H1 (cell line): ENCODE measurements at regions not wholly inside any gene's neighbourhood (a gene's known extent, or its start where the extent isn't known, plus 50 kb on each side); places are given as distances from the start of the nearest gene placed in this dataset.

Experiments
- EZH2 ChIP-seq: fragments of 200-600 bp; sonication (generic); IDR thresholded peaks from 2 replicates; pipeline ENCODE4 v1.7.1; 2012; ENCODE audit warnings: low read depth, mild to moderate bottlenecking, moderate library complexity, low read length, inconsistent platforms; ENCODE audit not compliant: severe bottlenecking
- TF ChIP-seq, protein P1 (sequence below): IDR thresholded peaks from 2 replicates; pipeline ENCODE4 v1.6.1; 2011; ENCODE audit warnings: low read length, improper control_type of control experiment

DNA sequence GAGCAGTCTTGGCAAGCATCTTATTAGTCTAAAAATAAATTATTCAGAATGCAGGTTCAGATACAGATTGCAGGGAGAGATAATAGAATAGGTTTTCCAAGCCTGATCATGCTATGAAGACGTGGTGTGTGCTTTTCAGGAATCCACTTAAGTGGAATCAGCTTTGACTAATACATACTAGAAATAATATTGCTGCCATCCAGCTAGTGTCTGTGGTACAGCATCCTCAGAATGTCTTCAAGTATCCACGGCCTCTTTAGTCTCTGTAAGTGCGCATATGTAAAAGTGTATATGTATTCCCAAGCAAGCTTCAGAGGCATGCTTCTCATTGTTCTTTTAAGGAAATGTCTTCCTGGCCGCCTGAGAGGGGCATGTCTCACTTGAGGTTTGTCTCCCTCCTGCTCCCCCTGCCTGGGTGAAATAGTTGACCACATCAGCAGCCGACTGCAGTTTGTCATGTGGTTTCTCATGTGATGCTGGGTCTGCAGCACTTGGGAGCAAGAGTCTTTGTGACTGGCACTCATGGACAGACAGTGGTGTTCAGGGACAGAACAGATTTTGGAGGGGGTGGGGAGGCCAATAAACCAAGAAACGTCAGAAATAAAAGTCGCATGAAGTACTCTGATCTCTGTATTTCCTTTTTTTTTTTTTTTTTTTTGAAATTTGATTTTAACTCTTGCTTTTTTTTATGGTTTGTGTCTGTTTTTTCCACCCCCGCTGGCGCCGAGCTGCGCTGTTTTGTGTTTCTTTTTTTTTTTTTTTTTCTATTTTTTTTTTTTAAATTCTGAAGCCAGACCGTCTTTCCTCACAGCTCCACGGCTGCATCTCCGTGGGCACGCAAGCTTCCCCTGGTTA is 150.8 kb downstream of the PRL start:
- TF ChIP-seq EZH2: no peak
- TF ChIP-seq, protein P1, sequence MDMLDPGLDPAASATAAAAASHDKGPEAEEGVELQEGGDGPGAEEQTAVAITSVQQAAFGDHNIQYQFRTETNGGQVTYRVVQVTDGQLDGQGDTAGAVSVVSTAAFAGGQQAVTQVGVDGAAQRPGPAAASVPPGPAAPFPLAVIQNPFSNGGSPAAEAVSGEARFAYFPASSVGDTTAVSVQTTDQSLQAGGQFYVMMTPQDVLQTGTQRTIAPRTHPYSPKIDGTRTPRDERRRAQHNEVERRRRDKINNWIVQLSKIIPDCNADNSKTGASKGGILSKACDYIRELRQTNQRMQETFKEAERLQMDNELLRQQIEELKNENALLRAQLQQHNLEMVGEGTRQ: peak; percentile 72
